IMR-90 (cell line): ENCODE measurements at regions not wholly inside any gene's neighbourhood (a gene's known extent, or its start where the extent isn't known, plus 50 kb on each side); places are given as distances from the start of the nearest gene placed in this dataset.

Experiments used
- ATAC-seq: fragments of 200-7000 bp; cut with Tn5 transposase; 2 replicates; pipeline ENCODE4 v1.9.1; 2020; ENCODE audit warnings: low read depth, mild to moderate bottlenecking, moderate library complexity
- BruUV-seq: library from RNA; stranded (reverse); fragments of 400-500 nt; replicated peaks from 2 replicates; lab custom pipeline; 2021; lab: Mats Ljungman, UMichigan
- CTCF ChIA-PET: fragments of 300-600 bp; formaldehyde crosslinking; extraction: SDS; loops from one replicate; lab custom pipeline; 2021; ENCODE audit warnings: antibody characterized with exemption; lab: Yijun Ruan, JAX
- POLR2A ChIA-PET: fragments of 300-600 bp; sonication (Branson Sonifier 250); formaldehyde crosslinking; loops from one replicate; lab custom pipeline; 2022; ENCODE audit warnings: antibody characterized with exemption; ENCODE audit not compliant: unreplicated experiment; lab: Charles Lee
- DNase-seq: peaks from one replicate; pipeline ENCODE4 v3.0.0; 2013
- H2AFZ ChIP-seq: replicated peaks from 2 replicates; pipeline ENCODE3; 2013; ENCODE audit warnings: low read length, mild to moderate bottlenecking; ENCODE audit not compliant: poor library complexity
- H2AK5ac ChIP-seq: 2 replicates; pipeline ENCODE4 v1.6.1; 2013; ENCODE audit warnings: low read depth, low read length, inconsistent platforms
- H2AK9ac ChIP-seq: replicated peaks from 2 replicates; pipeline ENCODE3; 2013; ENCODE audit warnings: mild to moderate bottlenecking, low read depth, low read length, moderate library complexity; ENCODE audit not compliant: poor library complexity
- H2BK120ac ChIP-seq: 2 replicates; pipeline ENCODE4 v1.6.1; 2013; ENCODE audit warnings: low read depth, low read length, inconsistent platforms
- H2BK15ac ChIP-seq: 3 replicates; pipeline ENCODE4 v1.6.1; 2013; ENCODE audit warnings: low read depth, low read length, inconsistent platforms
- H2BK20ac ChIP-seq: 2 replicates; pipeline ENCODE4 v1.6.1; 2013; ENCODE audit warnings: low read depth, mild to moderate bottlenecking, inconsistent platforms, low read length, moderate library complexity
- H2BK5ac ChIP-seq: 2 replicates; pipeline ENCODE4 v1.6.1; 2013; ENCODE audit warnings: mild to moderate bottlenecking, low read depth, low read length, inconsistent platforms; ENCODE audit not compliant: poor library complexity, severe bottlenecking
- H3K14ac ChIP-seq: replicated peaks from 2 replicates; pipeline ENCODE4 v1.6.1; 2013; ENCODE audit warnings: low read depth, low read length, inconsistent platforms
- H3K18ac ChIP-seq: 2 replicates; pipeline ENCODE4 v1.6.1; 2013; ENCODE audit warnings: low read depth, low read length, control low read depth
- H3K23ac ChIP-seq: 2 replicates; pipeline ENCODE4 v1.6.1; 2013; ENCODE audit warnings: low read depth, low read length, inconsistent platforms
- H3K27ac ChIP-seq: 2 replicates; pipeline ENCODE4 v1.5.1; 2013; ENCODE audit warnings: mild to moderate bottlenecking, control low read depth, low read length; ENCODE audit not compliant: insufficient read depth
- H3K27me3 ChIP-seq: 2 replicates; pipeline ENCODE4 v1.6.1; 2013; ENCODE audit warnings: low read length; ENCODE audit not compliant: control insufficient read depth, insufficient read depth
- H3K36me3 ChIP-seq: 2 replicates; pipeline ENCODE4 v1.6.1; 2013; ENCODE audit warnings: low read length, mixed read lengths; ENCODE audit not compliant: control insufficient read depth, insufficient read depth
- H3K4ac ChIP-seq: 2 replicates; pipeline ENCODE4 v1.6.1; 2013; ENCODE audit warnings: low read depth, low read length, inconsistent platforms
- H3K4me1 ChIP-seq: 2 replicates; pipeline ENCODE4 v1.6.1; 2013; ENCODE audit warnings: low read length, mixed read lengths; ENCODE audit not compliant: control insufficient read depth, insufficient read depth
- H3K4me2 ChIP-seq: 2 replicates; pipeline ENCODE4 v1.6.1; 2013; ENCODE audit warnings: low read depth, mild to moderate bottlenecking, control low read depth, low read length, moderate library complexity
- H3K4me3 ChIP-seq: 2 replicates; pipeline ENCODE4 v1.5.1; 2013; ENCODE audit warnings: low read depth, mild to moderate bottlenecking, control low read depth, low read length, moderate library complexity; ENCODE audit not compliant: insufficient read depth
- H3K56ac ChIP-seq: 2 replicates; pipeline ENCODE4 v1.6.1; 2013; ENCODE audit warnings: low read length, inconsistent platforms; ENCODE audit not compliant: insufficient read depth; ENCODE audit errors: extremely low read depth
- H3K79me1 ChIP-seq, 2 experiments: 2 replicates each; pipeline ENCODE4 v1.6.1; 2013; ENCODE audit warnings: low read length in 2 of 2, inconsistent platforms in 1 of 2, low read depth in 1 of 2
- H3K9ac ChIP-seq: 2 replicates; pipeline ENCODE4 v1.6.1; 2013; ENCODE audit warnings: low read depth, low read length, control low read depth
- H3K9me1 ChIP-seq: 2 replicates; pipeline ENCODE4 v1.6.1; 2013; ENCODE audit warnings: low read length, inconsistent platforms; ENCODE audit not compliant: insufficient read depth
- H3K9me3 ChIP-seq: 2 replicates; pipeline ENCODE4 v1.6.1; 2013; ENCODE audit warnings: low read length; ENCODE audit not compliant: control insufficient read depth, insufficient read depth
- H4K20me1 ChIP-seq: 2 replicates; pipeline ENCODE4 v1.6.1; 2013; ENCODE audit warnings: low read length, inconsistent platforms; ENCODE audit not compliant: insufficient read depth
- H4K5ac ChIP-seq: 2 replicates; pipeline ENCODE4 v1.6.1; 2013; ENCODE audit warnings: mild to moderate bottlenecking, low read depth, low read length, control low read depth
- H4K8ac ChIP-seq, 2 experiments: 2 replicates each; pipeline ENCODE4 v1.6.1; 2013; ENCODE audit warnings: low read depth in 2 of 2, low read length in 2 of 2, control low read depth in 1 of 2, inconsistent platforms in 1 of 2
- H4K91ac ChIP-seq: 2 replicates; pipeline ENCODE4 v1.6.1; 2013; ENCODE audit warnings: low read depth, low read length, inconsistent platforms; ENCODE audit not compliant: insufficient read depth
- BHLHE40 ChIP-seq: fragments of 150-350 bp; IDR thresholded peaks from 2 replicates; pipeline ENCODE4 v1.6.1; 2016; ENCODE audit warnings: mild to moderate bottlenecking, low read depth, low read length
- CEBPB ChIP-seq: IDR thresholded peaks from 2 replicates; pipeline ENCODE4 v1.6.1; 2012; ENCODE audit warnings: low read depth, low read length, improper control_type of control experiment
- CHD1 ChIP-seq: IDR thresholded peaks from 2 replicates; pipeline ENCODE4 v1.6.1; 2012; ENCODE audit warnings: low read depth, low read length, improper control_type of control experiment
- CTCF ChIP-seq: conservative IDR thresholded peaks from 2 replicates; pipeline ENCODE4 v1.5.1; 2012; ENCODE audit warnings: mild to moderate bottlenecking, low read depth, low read length, improper control_type of control experiment
- ELK1 ChIP-seq: fragments of 150-350 bp; IDR thresholded peaks from 2 replicates; pipeline ENCODE4 v1.6.1; 2016; ENCODE audit warnings: low read depth, mild to moderate bottlenecking, low read length, moderate library complexity, borderline replicate concordance
- FOS ChIP-seq: fragments of 150-350 bp; IDR thresholded peaks from 2 replicates; pipeline ENCODE4 v1.6.1; 2016; ENCODE audit warnings: low read depth, low read length
- MAFK ChIP-seq: IDR thresholded peaks from 2 replicates; pipeline ENCODE4 v1.6.1; 2012; ENCODE audit warnings: low read depth, low read length, improper control_type of control experiment
- MAZ ChIP-seq: IDR thresholded peaks from 2 replicates; pipeline ENCODE4 v1.6.1; 2012; ENCODE audit warnings: low read depth, mild to moderate bottlenecking, low read length, improper control_type of control experiment, moderate library complexity, borderline replicate concordance
- MXI1 ChIP-seq: IDR thresholded peaks from 2 replicates; pipeline ENCODE4 v1.6.1; 2012; ENCODE audit warnings: low read depth, mild to moderate bottlenecking, low read length, moderate library complexity, borderline replicate concordance
- NFE2L2 ChIP-seq: fragments of 150-350 bp; IDR thresholded peaks from 2 replicates; pipeline ENCODE4 v1.6.1; 2016; ENCODE audit warnings: low read depth, mild to moderate bottlenecking, low read length
- RAD21 ChIP-seq: IDR thresholded peaks from 2 replicates; pipeline ENCODE4 v1.6.1; 2012; ENCODE audit warnings: low read length, improper control_type of control experiment
- RCOR1 ChIP-seq: IDR thresholded peaks from 2 replicates; pipeline ENCODE4 v1.6.1; 2012; ENCODE audit warnings: mild to moderate bottlenecking, low read length, improper control_type of control experiment; ENCODE audit not compliant: insufficient replicate concordance
- RFX5 ChIP-seq: IDR thresholded peaks from 2 replicates; pipeline ENCODE4 v1.8.0; 2012; ENCODE audit warnings: low read depth, mild to moderate bottlenecking, low read length, moderate library complexity
- SMC3 ChIP-seq: fragments of 150-350 bp; IDR thresholded peaks from 2 replicates; pipeline ENCODE4 v1.6.1; 2016; ENCODE audit warnings: low read depth, mild to moderate bottlenecking, antibody characterized with exemption, low read length, moderate library complexity
- WGBS, 2 experiments: methylation state at CpG; one replicate each; pipeline versions ENCODE4 v1.1.5 to v1.1.7; 2013; ENCODE audit warnings: missing lambda C conversion rate in 2 of 2; ENCODE audit not compliant: insufficient read length in 1 of 2; ENCODE audit errors: extremely low coverage in 2 of 2; 5-methylcytosine and 5-hydroxymethylcytosine counted together
- dilution Hi-C: fragments of 300-500 bp; cut with HindIII; formaldehyde crosslinking; loops from one replicate; pipeline ENCODE4 v1.14.3; 2018; ENCODE audit warnings: low sequenced_read_pairs; ENCODE audit not compliant: unreplicated experiment
- in situ Hi-C: fragments of 300-500 bp; cut with MboI; formaldehyde crosslinking; loops from 3 replicates; pipeline ENCODE4 v1.14.3; 2019; ENCODE audit warnings: low sequenced_read_pairs, inconsistent platforms, mixed read lengths
- intact Hi-C: fragments of 100-400 bp; cut with micrococcal nuclease; formaldehyde crosslinking; loops from 2 replicates; pipeline ENCODE4 v1.10.0; 2022

GRCh38 chr4:55747793-55748192, 71.8 kb upstream of the EXOC1L start:
- Histone ChIP-seq H3K27me3 (peaks cover 7% of the 10 kb centered on the region), H3K79me1 (no peaks in the 10 kb centered on the region), H3K4me2 (no peak overlapping the region), H2BK5ac (no peak overlapping the region), H3K56ac (no peak overlapping the region), H3K4me3 (no peak overlapping the region), H2BK15ac (no peak overlapping the region), H3K18ac (no peak overlapping the region), H4K20me1 (no peaks in the 10 kb centered on the region), H3K9me1 (no peaks in the 10 kb centered on the region), H4K5ac (no peak overlapping the region), H4K8ac (no peak overlapping the region), H3K36me3 (no peaks in the 10 kb centered on the region), H2BK20ac (no peak overlapping the region), H4K91ac (no peak overlapping the region), H3K9ac (no peak overlapping the region), H2AK9ac (no peak overlapping the region), H2BK120ac (no peak overlapping the region), H3K14ac (no peak overlapping the region), H3K4me1 (no peaks in the 10 kb centered on the region), H3K4ac (no peak overlapping the region), H3K23ac (no peak overlapping the region), H2AFZ (no peak overlapping the region), H3K27ac (no peak overlapping the region), H3K9me3 (no peaks in the 10 kb centered on the region), H2AK5ac (no peak overlapping the region)
- in situ Hi-C loops (loop anchor here (25.0 kb wide), 1 partner anchor 410 kb away; the partner anchor contains the start of gene SRD5A3), dilution Hi-C loops (no loop called here), intact Hi-C loops (no loop called here)
- DNase-seq (no peak), ATAC-seq (no peak)
- BruUV-seq = no TSS peak
- WGBS, 2 experiments = no CpG with 5 or more reads among the region's 6 CpGs
- ChIA-PET POLR2A (no interaction called here), CTCF (no interaction called here)
- TF ChIP-seq FOS (no peak), MAFK (no peak), CHD1 (no peak), MXI1 (no peak), RFX5 (no peak), RCOR1 (no peak), RAD21 (no peak), MAZ (no peak), NFE2L2 (no peak), BHLHE40 (no peak), SMC3 (no peak), ELK1 (no peak), CEBPB (no peak), CTCF (no peak)
